IMR-90 (cell line): ENCODE measurements at regions not wholly inside any gene's neighbourhood (a gene's known extent, or its start where the extent isn't known, plus 50 kb on each side); places are given as distances from the start of the nearest gene placed in this dataset.

Experiments
- BHLHE40 ChIP-seq: fragments of 150-350 bp; IDR thresholded peaks from 2 replicates; pipeline ENCODE4 v1.6.1; 2016; ENCODE audit warnings: mild to moderate bottlenecking, low read depth, low read length
- CTCF ChIP-seq: conservative IDR thresholded peaks from 2 replicates; pipeline ENCODE4 v1.5.1; 2012; ENCODE audit warnings: mild to moderate bottlenecking, low read depth, low read length, improper control_type of control experiment
- ELK1 ChIP-seq: fragments of 150-350 bp; IDR thresholded peaks from 2 replicates; pipeline ENCODE4 v1.6.1; 2016; ENCODE audit warnings: low read depth, mild to moderate bottlenecking, low read length, moderate library complexity, borderline replicate concordance
- MXI1 ChIP-seq: IDR thresholded peaks from 2 replicates; pipeline ENCODE4 v1.6.1; 2012; ENCODE audit warnings: low read depth, mild to moderate bottlenecking, low read length, moderate library complexity, borderline replicate concordance
- RAD21 ChIP-seq: IDR thresholded peaks from 2 replicates; pipeline ENCODE4 v1.6.1; 2012; ENCODE audit warnings: low read length, improper control_type of control experiment

DNA sequence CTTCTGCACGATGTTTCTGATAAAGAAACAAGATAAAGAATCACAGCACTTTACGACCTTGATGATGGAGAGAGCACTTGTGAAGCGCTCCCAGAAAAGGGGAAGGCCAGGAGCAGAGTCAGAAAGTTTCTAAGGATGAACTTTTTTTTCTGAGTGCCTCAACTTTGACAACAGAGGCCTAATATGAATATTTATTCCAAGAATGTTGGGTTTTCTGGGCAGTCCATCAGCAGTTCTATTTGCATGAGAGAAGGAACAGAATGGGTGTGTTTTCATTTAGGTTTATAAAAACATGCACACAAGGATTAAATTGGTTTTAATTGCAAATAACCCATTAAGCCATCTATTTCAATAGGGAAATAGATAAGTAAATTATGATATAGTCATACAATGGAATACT lies 204.9 kb downstream of the SIM1 start:
- TF ChIP-seq CTCF, result no peak
- no peak for TF ChIP-seq ELK1
- TF ChIP-seq BHLHE40, result no peak
- no peak for TF ChIP-seq MXI1
- TF ChIP-seq RAD21, result no peak
